Liver (tissue), 8 donors: ENCODE measurements at regions not wholly inside any gene's neighbourhood (a gene's known extent, or its start where the extent isn't known, plus 50 kb on each side); places are given as distances from the start of the nearest gene placed in this dataset.

Experiments
- DNase-seq: peaks from one replicate; pipeline ENCODE4 v3.0.0-alpha.2; 2017; ENCODE audit warnings: low spot score
- H3K27ac ChIP-seq, 2 donors: one replicate each; pipeline ENCODE4 v1.7.0; 2013; ENCODE audit warnings: inconsistent platforms in 2 of 2, low read length in 2 of 2, control low read depth in 1 of 2, low read depth in 1 of 2, mild to moderate bottlenecking in 1 of 2
- H3K27me3 ChIP-seq, 4 donors: one replicate each; pipeline versions ENCODE4 v1.6.1 to v1.7.0; 2013; ENCODE audit warnings: low read length in 3 of 4, inconsistent platforms in 1 of 4, mild to moderate bottlenecking in 1 of 4, moderate library complexity in 1 of 4; ENCODE audit not compliant: control insufficient read depth in 4 of 4, insufficient read depth in 4 of 4
- H3K36me3 ChIP-seq, 4 donors: one replicate each; pipeline versions ENCODE4 v1.6.1 to v1.7.0; 2013; ENCODE audit warnings: low read length in 3 of 4, mild to moderate bottlenecking in 3 of 4, low read depth in 1 of 4, moderate library complexity in 1 of 4; ENCODE audit not compliant: control insufficient read depth in 4 of 4, insufficient read depth in 3 of 4
- H3K4me1 ChIP-seq, 4 donors: one replicate each; pipeline versions ENCODE4 v1.6.1 to v1.7.0; 2013; ENCODE audit warnings: low read length in 3 of 4, mild to moderate bottlenecking in 3 of 4, moderate library complexity in 1 of 4; ENCODE audit not compliant: control insufficient read depth in 4 of 4, insufficient read depth in 4 of 4
- H3K4me3 ChIP-seq, 3 donors: one replicate each; pipeline versions ENCODE4 v1.6.1 to v1.7.0; 2013; ENCODE audit warnings: low read length in 3 of 3, control low read depth in 1 of 3, low read depth in 1 of 3, mild to moderate bottlenecking in 1 of 3
- H3K9ac ChIP-seq, 2 donors: one replicate each; pipeline ENCODE4 v1.7.0; 2013; ENCODE audit warnings: low read length in 2 of 2, mild to moderate bottlenecking in 2 of 2, moderate library complexity in 2 of 2, control low read depth in 1 of 2, low read depth in 1 of 2
- H3K9me3 ChIP-seq, 4 donors: one replicate each; pipeline versions ENCODE4 v1.6.1 to v1.7.0; 2013; ENCODE audit warnings: low read length in 3 of 4; ENCODE audit not compliant: control insufficient read depth in 4 of 4
- EGR1 ChIP-seq, 2 donors: IDR thresholded peaks; 2 replicates each; pipeline ENCODE4 v1.6.1; 2016 to 2018; ENCODE audit warnings: antibody characterized with exemption in 2 of 2, low read depth in 2 of 2
- FOXA1 ChIP-seq: IDR thresholded peaks from 2 replicates; pipeline ENCODE4 v1.6.1; 2016; ENCODE audit warnings: antibody characterized with exemption
- FOXA2 ChIP-seq: IDR thresholded peaks from 2 replicates; pipeline ENCODE4 v1.6.1; 2016; ENCODE audit warnings: antibody characterized with exemption
- GABPA ChIP-seq, 2 donors: IDR thresholded peaks in 1 of 2; conservative IDR thresholded peaks in 1 of 2; 2 replicates each; pipeline ENCODE4 v1.6.1; 2016; ENCODE audit warnings: antibody characterized with exemption in 2 of 2, mild to moderate bottlenecking in 1 of 2, moderate library complexity in 1 of 2
- HNF4A ChIP-seq, 2 donors: conservative IDR thresholded peaks; 2 replicates each; pipeline ENCODE4 v1.6.1; 2016; ENCODE audit warnings: antibody characterized with exemption in 2 of 2, mild to moderate bottlenecking in 2 of 2
- HNF4G ChIP-seq: IDR thresholded peaks from 2 replicates; pipeline ENCODE4 v1.6.1; 2016; ENCODE audit warnings: antibody characterized with exemption
- JUND ChIP-seq, 2 donors: IDR thresholded peaks; 2 replicates each; pipeline ENCODE4 v1.6.1; 2016; ENCODE audit warnings: antibody characterized with exemption in 2 of 2
- NR2F2 ChIP-seq: IDR thresholded peaks from 2 replicates; pipeline ENCODE4 v1.6.1; 2016; ENCODE audit warnings: antibody characterized with exemption
- RAD21 ChIP-seq, 2 donors: IDR thresholded peaks; 2 replicates each; pipeline ENCODE4 v1.6.1; 2016; ENCODE audit warnings: antibody characterized with exemption in 2 of 2, mild to moderate bottlenecking in 2 of 2
- RXRA ChIP-seq, 2 donors: IDR thresholded peaks; 2 replicates each; pipeline ENCODE4 v1.6.1; 2017 to 2018; ENCODE audit warnings: antibody characterized with exemption in 2 of 2, mild to moderate bottlenecking in 1 of 2
- SP1 ChIP-seq: IDR thresholded peaks from 2 replicates; pipeline ENCODE4 v1.6.1; 2018; ENCODE audit warnings: antibody characterized with exemption, mild to moderate bottlenecking
- TAF1 ChIP-seq: conservative IDR thresholded peaks from 2 replicates; pipeline ENCODE4 v1.6.1; 2016; ENCODE audit warnings: antibody characterized with exemption, mild to moderate bottlenecking
- YY1 ChIP-seq: IDR thresholded peaks from 2 replicates; pipeline ENCODE4 v1.6.1; 2016; ENCODE audit warnings: antibody characterized with exemption, mild to moderate bottlenecking
- WGBS: extraction: QIAGEN DNeasy Blood & Tissue Kit; methylation state at CpG from one replicate; pipeline ENCODE4 v1.1.7; 2013; 5-methylcytosine and 5-hydroxymethylcytosine counted together
- TF ChIP-seq, protein P1 (sequence below): fragments of 150-350 bp; IDR thresholded peaks from 2 replicates; pipeline ENCODE4 v1.5.1; 2017; ENCODE audit warnings: improper control_type of control experiment, low read depth, low read length; ENCODE audit not compliant: missing input control
- TF ChIP-seq, protein P2 (sequence below): IDR thresholded peaks from 2 replicates; pipeline ENCODE4 v1.6.1; 2016; ENCODE audit warnings: antibody characterized with exemption
- TF ChIP-seq, protein P3 (sequence below): IDR thresholded peaks from 2 replicates; pipeline ENCODE4 v1.6.1; 2016; ENCODE audit warnings: antibody characterized with exemption
- TF ChIP-seq, protein P4 (sequence below): IDR thresholded peaks from 2 replicates; pipeline ENCODE4 v1.6.1; 2016; ENCODE audit warnings: antibody characterized with exemption, mild to moderate bottlenecking
- TF ChIP-seq, protein P5 (sequence below): IDR thresholded peaks from 2 replicates; pipeline ENCODE4 v1.6.1; 2016; ENCODE audit warnings: antibody characterized with exemption
- donor health status: healthy.
- donor health status: healthy.
- donor health status: healthy.
- donor health status: healthy.
- donor health status: healthy.

DNA sequence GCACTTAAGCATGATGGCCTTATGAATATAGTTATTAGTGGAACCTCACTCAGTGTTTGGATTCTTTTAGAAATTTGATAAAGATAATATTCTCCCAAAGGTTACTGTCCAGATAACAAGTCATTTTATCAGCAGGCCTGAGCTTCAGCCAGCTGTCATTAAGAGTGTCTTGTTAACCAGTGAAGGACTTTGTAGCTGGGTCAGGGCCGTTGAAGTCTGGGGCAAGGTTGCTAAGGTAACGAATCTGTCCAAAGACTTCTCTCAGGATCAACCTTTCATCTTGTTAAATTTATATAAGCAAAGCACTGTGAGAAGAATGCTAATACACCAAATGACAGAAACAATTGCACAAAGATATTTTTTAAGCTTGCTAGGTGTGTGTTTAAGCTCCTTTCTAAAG, 271.3 kb upstream of the TMPO start:
- H3K4me3 ChIP-seq: no peak overlapping the region
- H3K27me3 ChIP-seq: no peaks in the 10 kb centered on the region
- H3K36me3 ChIP-seq: no peaks in the 10 kb centered on the region
- H3K9me3 ChIP-seq: no peaks in the 10 kb centered on the region
- no peak for TF ChIP-seq JUND (IDR thresholded peaks at IDR 0.05)
- TF ChIP-seq FOXA1: no peak
- TF ChIP-seq, protein P1, sequence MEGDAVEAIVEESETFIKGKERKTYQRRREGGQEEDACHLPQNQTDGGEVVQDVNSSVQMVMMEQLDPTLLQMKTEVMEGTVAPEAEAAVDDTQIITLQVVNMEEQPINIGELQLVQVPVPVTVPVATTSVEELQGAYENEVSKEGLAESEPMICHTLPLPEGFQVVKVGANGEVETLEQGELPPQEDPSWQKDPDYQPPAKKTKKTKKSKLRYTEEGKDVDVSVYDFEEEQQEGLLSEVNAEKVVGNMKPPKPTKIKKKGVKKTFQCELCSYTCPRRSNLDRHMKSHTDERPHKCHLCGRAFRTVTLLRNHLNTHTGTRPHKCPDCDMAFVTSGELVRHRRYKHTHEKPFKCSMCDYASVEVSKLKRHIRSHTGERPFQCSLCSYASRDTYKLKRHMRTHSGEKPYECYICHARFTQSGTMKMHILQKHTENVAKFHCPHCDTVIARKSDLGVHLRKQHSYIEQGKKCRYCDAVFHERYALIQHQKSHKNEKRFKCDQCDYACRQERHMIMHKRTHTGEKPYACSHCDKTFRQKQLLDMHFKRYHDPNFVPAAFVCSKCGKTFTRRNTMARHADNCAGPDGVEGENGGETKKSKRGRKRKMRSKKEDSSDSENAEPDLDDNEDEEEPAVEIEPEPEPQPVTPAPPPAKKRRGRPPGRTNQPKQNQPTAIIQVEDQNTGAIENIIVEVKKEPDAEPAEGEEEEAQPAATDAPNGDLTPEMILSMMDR: no peak
- no peak for TF ChIP-seq EGR1 (IDR thresholded peaks at IDR 0.05; ENCODE audit: low read depth in 2 of 2)
- TF ChIP-seq HNF4A (conservative IDR thresholded peaks at IDR 0.05): no peak
- TF ChIP-seq, protein P2, sequence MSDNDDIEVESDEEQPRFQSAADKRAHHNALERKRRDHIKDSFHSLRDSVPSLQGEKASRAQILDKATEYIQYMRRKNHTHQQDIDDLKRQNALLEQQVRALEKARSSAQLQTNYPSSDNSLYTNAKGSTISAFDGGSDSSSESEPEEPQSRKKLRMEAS: no peak
- TF ChIP-seq, protein P3, sequence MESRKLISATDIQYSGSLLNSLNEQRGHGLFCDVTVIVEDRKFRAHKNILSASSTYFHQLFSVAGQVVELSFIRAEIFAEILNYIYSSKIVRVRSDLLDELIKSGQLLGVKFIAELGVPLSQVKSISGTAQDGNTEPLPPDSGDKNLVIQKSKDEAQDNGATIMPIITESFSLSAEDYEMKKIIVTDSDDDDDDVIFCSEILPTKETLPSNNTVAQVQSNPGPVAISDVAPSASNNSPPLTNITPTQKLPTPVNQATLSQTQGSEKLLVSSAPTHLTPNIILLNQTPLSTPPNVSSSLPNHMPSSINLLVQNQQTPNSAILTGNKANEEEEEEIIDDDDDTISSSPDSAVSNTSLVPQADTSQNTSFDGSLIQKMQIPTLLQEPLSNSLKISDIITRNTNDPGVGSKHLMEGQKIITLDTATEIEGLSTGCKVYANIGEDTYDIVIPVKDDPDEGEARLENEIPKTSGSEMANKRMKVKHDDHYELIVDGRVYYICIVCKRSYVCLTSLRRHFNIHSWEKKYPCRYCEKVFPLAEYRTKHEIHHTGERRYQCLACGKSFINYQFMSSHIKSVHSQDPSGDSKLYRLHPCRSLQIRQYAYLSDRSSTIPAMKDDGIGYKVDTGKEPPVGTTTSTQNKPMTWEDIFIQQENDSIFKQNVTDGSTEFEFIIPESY: no peak
- TF ChIP-seq YY1: no peak
- TF ChIP-seq RXRA (IDR thresholded peaks at IDR 0.05): no peak
- TF ChIP-seq TAF1: no peak
- no peak for TF ChIP-seq FOXA2
- no peak for TF ChIP-seq RAD21 (IDR thresholded peaks at IDR 0.05)
- TF ChIP-seq GABPA (IDR thresholded peaks at IDR 0.05 in 1 of 2, conservative IDR thresholded peaks at IDR 0.05 in 1 of 2): no peak
- TF ChIP-seq NR2F2: no peak
- no peak for TF ChIP-seq SP1
- no peak for TF ChIP-seq HNF4G
- TF ChIP-seq, protein P4, sequence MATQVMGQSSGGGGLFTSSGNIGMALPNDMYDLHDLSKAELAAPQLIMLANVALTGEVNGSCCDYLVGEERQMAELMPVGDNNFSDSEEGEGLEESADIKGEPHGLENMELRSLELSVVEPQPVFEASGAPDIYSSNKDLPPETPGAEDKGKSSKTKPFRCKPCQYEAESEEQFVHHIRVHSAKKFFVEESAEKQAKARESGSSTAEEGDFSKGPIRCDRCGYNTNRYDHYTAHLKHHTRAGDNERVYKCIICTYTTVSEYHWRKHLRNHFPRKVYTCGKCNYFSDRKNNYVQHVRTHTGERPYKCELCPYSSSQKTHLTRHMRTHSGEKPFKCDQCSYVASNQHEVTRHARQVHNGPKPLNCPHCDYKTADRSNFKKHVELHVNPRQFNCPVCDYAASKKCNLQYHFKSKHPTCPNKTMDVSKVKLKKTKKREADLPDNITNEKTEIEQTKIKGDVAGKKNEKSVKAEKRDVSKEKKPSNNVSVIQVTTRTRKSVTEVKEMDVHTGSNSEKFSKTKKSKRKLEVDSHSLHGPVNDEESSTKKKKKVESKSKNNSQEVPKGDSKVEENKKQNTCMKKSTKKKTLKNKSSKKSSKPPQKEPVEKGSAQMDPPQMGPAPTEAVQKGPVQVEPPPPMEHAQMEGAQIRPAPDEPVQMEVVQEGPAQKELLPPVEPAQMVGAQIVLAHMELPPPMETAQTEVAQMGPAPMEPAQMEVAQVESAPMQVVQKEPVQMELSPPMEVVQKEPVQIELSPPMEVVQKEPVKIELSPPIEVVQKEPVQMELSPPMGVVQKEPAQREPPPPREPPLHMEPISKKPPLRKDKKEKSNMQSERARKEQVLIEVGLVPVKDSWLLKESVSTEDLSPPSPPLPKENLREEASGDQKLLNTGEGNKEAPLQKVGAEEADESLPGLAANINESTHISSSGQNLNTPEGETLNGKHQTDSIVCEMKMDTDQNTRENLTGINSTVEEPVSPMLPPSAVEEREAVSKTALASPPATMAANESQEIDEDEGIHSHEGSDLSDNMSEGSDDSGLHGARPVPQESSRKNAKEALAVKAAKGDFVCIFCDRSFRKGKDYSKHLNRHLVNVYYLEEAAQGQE: no peak
- TF ChIP-seq, protein P5, sequence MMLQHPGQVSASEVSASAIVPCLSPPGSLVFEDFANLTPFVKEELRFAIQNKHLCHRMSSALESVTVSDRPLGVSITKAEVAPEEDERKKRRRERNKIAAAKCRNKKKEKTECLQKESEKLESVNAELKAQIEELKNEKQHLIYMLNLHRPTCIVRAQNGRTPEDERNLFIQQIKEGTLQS: no peak
- H3K9ac ChIP-seq: no peak overlapping the region
- no peak overlapping the region for H3K27ac ChIP-seq
- WGBS: 45% methylated on average over 2 of the region's 2 CpGs
- no peaks in the 10 kb centered on the region for H3K4me1 ChIP-seq
- no peak for DNase-seq
